ENCODE measurements at regions not wholly inside any gene's neighbourhood (a gene's known extent, or its start where the extent isn't known, plus 50 kb on each side); places are given as distances from the start of the nearest gene placed in this dataset.
"Not testable (repeated sequence)": the region's sequence is repeated elsewhere in the genome, so short reads cannot be mapped to it uniquely, and the experiment has no call there.

- DNase-seq = no peak
These were observed 1262.6 kb downstream of the EFNA5 start for GRCh38 chr5:106408141-106408540.

GRCh38 chr5:106401561-106401960 is 1269.2 kb downstream of the EFNA5 start:
- peak in 1 of 2 experiments; percentile 13 for DNase-seq

GRCh38 chr5:106399391-106399790 is 1271.3 kb downstream of the EFNA5 start:
- peak; percentile 37 to 82 for DNase-seq

GRCh38 chr5:106397700-106398099 is 1273.0 kb downstream of the EFNA5 start:
- peak; percentile 93 to 99 for DNase-seq

- no peak for DNase-seq
These were observed 1277.5 kb downstream of the EFNA5 start for GRCh38 chr5:106393276-106393675.

GRCh38 chr5:106392766-106393165 is 1278.0 kb downstream of the EFNA5 start:
- DNase-seq = no peak

GRCh38 chr5:106387767-106388166 is 1283.0 kb downstream of the EFNA5 start:
- not testable (repeated sequence) for DNase-seq

- no peak for DNase-seq
These were observed 1284.5 kb downstream of the EFNA5 start for GRCh38 chr5:106386287-106386686.

GRCh38 chr5:106380736-106381135 is 1290.0 kb downstream of the EFNA5 start:
- no peak for DNase-seq

- peak in 1 of 2 experiments; percentile 64 for DNase-seq
These were observed 1294.2 kb downstream of the EFNA5 start for GRCh38 chr5:106376522-106376921.

- DNase-seq = no peak
These were observed 1295.8 kb downstream of the EFNA5 start for GRCh38 chr5:106374956-106375355.

GRCh38 chr5:106368021-106368420 is 1302.7 kb downstream of the EFNA5 start:
- no peak for DNase-seq

GRCh38 chr5:106367281-106367680 is 1303.5 kb downstream of the EFNA5 start:
- no peak for DNase-seq

GRCh38 chr5:106363578-106363977 is 1307.2 kb downstream of the EFNA5 start:
- no peak for DNase-seq

- DNase-seq = no peak
These were observed 1308.8 kb downstream of the EFNA5 start for GRCh38 chr5:106361905-106362304.

- no peak for DNase-seq
These were observed 1339.3 kb downstream of the EFNA5 start for GRCh38 chr5:106331415-106331814.

GRCh38 chr5:106324356-106324755 is 1346.4 kb downstream of the EFNA5 start:
- DNase-seq = no peak

GRCh38 chr5:106321242-106321641 is 1349.5 kb downstream of the EFNA5 start:
- no peak for DNase-seq

GRCh38 chr5:106314221-106314824 is 1356.4 kb downstream of the EFNA5 start:
- no peak for DNase-seq

- no peak for DNase-seq
These were observed 1358.4 kb downstream of the EFNA5 start for GRCh38 chr5:106312360-106312759.

- no peak for DNase-seq
These were observed 1359.4 kb downstream of the EFNA5 start for GRCh38 chr5:106311230-106311915.

- DNase-seq = no peak
These were observed 1363.5 kb downstream of the EFNA5 start for GRCh38 chr5:106307265-106307664.

GRCh38 chr5:106306313-106307028 is 1364.3 kb downstream of the EFNA5 start:
- no peak for DNase-seq

- DNase-seq = no peak
These were observed 1366.8 kb downstream of the EFNA5 start for GRCh38 chr5:106303911-106304310.
